ENCODE measurements at regions not wholly inside any gene's neighbourhood (a gene's known extent, or its start where the extent isn't known, plus 50 kb on each side); places are given as distances from the start of the nearest gene placed in this dataset.
"Not testable (repeated sequence)": the region's sequence is repeated elsewhere in the genome, so short reads cannot be mapped to it uniquely, and the experiment has no call there.

DNA sequence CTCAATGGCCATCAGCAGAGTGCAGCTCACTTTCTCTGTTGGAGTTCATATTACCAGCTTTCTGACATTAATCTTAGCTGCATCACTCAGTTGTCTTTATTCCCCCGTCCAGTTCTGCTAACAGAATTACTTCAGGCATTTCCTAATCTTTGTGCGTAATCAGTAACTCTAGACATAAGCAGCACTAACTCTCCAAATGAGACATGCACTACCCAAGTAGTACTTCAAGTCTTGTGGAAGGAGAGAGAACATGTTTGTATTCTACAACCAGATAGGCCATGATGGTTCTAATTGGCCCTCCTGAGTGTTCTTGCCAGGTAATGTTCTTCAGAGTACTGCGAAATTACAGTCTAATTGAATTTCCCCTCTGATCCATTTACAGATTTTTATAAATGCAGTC lies 448.5 kb upstream of the RPS6KA3 start:
- DNase-seq (ENCODE audit: low read depth in 2 of 2): no peak

DNA sequence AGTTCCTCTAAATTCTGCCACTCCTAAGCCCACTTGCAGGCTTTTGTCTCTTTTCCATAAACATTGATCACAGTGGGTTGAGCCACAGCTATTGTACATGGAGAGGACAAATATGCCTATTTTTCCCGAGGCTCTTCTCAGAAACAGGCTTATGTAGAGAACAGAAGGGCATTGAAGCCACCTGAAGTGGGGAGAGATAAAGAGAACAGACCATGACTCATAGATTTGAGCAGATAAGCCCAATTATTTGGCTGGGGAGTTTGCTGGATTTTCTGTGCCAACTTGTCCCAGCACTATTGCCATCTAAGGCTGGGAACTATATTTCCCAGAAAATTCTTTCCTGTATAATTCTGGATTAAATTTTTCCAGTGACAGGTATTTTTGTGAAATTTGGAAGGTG lies 446.1 kb upstream of the RPS6KA3 start:
- DNase-seq (ENCODE audit: low read depth in 2 of 2): no peak

DNA sequence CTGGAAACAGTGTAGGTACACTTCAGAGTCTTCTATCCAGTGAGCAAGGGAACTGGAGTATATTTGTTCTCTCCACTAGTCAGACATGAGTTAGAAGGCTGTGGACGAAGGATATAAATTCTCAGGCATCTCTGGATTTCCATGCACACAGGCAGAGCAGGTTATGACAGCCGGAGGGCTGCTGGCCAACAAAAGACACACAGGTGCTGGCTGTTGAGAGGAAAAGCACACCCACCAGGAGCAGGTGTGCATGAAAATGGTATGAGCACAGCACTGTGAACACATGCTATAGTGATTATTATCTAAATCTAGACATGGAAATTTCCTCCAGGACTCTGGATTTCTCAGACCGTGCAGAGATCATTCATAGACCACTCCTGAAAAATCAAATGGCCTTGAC lies 444.7 kb upstream of the RPS6KA3 start:
- no peak for DNase-seq (ENCODE audit: low read depth in 2 of 2)

DNA sequence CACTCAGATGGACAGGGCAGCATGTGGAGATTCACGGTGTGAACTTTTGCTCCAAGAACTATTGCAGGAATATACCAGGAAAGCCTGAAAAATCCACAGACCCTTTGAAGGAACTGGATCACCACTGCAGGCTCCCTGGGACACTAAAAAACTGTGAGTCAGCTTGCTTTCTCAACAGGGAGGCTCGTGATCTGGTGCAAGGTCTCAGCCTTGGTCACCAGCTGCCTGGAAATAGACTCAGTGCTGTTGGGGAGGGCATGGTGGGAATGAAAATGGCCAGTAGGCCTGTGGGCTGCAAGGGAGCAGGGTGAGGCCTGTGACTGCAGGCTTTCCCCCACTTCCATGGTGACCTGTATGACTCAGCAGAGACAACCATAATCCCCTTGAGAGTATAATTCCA lies 426.4 kb upstream of the RPS6KA3 start:
- no peak for DNase-seq (ENCODE audit: low read depth in 2 of 2)

DNA sequence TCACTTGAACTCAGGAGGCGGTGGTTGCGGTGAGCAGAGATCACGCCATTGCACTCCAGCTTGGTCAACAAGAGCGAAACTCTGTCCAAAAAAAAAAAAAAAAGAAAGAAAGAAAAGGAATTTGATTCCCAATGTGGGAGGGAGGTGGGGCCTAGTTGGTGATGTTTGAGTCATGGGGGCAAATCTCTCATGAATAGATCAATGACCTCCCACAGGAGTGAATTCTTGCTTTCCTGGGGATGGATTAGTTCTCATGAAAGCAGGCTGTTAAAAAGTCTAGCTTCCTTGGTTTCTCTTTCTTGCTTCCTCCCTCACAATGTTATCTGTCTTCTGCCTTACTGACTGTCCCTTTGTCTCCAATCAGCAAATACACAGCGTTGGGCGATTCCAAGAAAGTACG lies 419.5 kb upstream of the RPS6KA3 start:
- DNase-seq (ENCODE audit: low read depth in 2 of 2): no peak

DNA sequence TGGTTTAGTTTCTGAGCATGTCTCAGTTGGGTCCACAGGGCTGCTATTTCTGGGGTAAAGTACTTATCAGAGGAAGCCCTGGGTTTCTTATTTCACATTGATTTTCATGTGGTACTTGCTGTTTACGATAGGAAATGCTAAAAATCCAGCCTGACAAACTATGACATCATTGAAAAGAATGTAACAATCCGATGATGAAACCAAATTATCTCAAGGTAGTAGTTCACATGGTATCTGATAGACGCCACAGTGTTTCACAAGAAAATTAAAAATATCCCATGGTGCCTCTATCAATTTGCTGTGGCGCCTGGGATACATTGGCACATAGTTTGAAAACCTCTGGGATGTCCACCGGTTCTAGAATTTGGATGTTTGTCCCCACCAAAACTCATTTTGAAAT lies 418.9 kb upstream of the RPS6KA3 start:
- DNase-seq (ENCODE audit: low read depth in 2 of 2): no peak

DNA sequence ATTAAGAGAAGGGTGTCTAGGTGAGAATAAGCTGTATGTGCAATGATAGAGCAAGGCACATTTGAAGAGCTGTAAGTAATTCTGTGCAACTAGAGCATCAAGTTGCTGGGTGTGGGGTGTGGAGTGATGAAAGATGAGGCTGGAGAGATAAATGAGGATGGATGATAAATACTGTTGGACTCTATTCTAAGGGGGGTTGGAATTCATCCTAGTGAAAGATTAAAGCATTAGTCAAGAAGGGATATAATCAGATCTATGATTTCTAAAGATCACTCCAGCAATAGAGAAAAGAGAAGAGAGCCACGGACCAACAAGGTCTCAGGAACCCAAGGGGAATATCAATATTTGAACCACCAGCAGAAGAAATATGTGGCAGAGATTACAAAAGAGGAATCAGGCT lies 415.0 kb upstream of the RPS6KA3 start:
- DNase-seq (ENCODE audit: low read depth in 2 of 2): no peak

DNA sequence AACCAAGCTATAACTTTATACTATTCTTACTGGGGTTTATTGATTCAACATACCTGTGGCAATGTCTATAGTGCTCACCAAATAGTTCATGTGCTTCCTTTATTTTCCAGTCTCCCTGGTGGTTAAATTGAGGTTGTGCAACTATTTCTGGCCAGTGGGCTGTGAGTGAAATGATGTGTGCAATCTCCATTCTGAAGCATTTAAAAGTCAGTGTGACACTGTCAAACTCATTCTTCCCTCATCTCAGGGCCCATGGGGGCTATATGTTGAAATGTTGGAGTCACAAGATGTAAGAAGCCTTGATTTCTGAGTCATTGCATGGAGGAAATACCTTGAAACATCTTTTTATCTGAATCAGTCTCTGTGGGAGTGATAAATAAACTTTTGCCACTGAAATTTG lies 414.3 kb upstream of the RPS6KA3 start:
- no peak for DNase-seq (ENCODE audit: low read depth in 2 of 2)

DNA sequence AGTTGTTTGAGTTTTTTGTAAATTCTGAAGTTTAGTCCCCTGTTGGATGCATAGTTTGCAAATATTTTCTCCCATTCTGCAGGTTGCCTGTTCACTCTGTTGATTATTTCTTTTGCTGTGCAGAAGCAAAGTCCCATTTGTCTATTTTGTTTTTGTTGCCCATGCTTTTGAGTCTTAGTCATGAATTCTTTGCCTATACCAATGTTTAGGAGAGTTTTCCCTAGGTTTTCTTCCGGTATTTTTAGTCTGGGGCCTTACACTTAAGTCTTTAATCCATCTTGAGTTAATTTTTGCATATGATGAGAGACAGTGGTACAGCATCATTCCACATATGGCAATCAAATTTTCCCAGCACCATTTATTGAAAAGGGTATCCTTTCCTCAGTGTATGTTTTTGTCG lies 405.8 kb upstream of the RPS6KA3 start:
- DNase-seq (ENCODE audit: low read depth in 2 of 2): no peak

DNA sequence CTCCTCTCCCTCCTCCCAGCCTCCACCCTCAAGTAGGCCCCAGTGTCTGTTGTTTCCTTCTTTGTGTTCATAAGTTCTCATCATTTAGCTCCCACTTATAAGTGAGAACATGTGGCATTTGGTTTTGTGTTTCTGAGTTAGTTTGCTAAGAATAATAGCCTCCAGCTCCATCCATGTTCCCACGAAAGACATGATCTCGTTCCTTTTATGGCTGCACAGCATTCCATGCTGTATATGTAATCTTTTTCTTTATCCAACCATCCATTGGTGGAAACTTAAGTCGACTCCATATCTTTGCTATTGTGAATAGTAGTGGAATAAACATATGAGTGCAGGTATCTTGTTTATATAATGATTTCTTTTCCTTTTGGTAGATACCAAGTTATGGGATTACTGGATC lies 405.0 kb upstream of the RPS6KA3 start:
- not testable (repeated sequence) for DNase-seq (ENCODE audit: low read depth in 2 of 2)

DNA sequence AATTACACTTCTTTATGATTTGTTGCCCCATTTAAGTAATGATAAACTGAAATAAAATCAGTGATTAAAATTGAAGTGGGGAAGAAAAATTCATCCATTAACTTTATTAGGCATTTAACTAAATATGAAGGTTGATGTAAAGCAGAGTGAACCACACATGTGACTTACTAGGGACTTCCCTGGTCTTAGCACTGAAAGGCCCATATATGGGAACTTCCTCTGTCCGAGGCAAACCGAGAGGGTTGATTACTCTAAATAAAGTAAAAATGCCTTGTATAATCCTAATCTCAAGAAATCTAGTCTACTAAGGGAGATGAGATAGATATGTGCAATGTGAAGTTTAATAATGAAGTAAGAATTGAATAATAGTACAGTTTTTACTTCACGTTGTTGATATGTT lies 403.9 kb upstream of the RPS6KA3 start:
- no peak for DNase-seq (ENCODE audit: low read depth in 2 of 2)

DNA sequence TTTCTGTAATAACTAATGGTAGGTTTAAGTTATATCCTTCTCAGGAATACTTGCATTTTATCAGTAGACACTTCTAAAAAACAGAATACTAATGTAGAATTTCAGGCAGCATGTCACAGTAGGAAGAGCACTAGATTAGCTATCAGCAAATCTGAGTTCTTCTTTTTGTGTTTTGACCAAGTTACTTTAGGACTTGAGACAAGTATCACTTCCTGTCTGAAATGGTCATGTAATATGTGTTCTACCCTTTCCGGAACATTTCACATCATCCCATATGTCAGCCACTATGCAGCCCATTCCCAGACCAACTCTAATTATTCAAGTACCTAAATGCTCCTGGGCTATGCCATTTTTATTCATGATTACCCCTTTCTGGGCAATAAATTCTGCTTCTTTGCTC lies 401.8 kb upstream of the RPS6KA3 start:
- DNase-seq (ENCODE audit: low read depth in 2 of 2): no peak

DNA sequence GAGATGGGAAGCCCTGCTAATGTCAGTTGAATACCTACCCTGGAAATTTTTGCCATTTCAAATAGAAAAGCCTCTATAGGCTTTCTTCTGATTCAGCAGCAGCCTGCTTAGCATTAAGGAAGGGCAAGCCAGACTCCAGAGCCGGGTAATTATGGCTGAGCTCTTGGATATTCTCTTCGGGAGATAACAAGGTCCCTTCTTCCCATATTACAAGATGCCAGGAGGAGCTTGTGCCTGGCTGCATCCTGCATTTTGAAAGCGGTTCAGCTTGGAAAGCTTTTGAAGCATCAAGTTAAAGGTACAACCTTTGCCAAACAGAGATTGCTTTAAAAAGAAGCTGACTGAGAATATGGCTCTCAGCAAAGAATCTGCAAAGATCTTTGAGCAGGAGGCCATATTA lies 399.6 kb upstream of the RPS6KA3 start:
- no peak for DNase-seq (ENCODE audit: low read depth in 2 of 2)

DNA sequence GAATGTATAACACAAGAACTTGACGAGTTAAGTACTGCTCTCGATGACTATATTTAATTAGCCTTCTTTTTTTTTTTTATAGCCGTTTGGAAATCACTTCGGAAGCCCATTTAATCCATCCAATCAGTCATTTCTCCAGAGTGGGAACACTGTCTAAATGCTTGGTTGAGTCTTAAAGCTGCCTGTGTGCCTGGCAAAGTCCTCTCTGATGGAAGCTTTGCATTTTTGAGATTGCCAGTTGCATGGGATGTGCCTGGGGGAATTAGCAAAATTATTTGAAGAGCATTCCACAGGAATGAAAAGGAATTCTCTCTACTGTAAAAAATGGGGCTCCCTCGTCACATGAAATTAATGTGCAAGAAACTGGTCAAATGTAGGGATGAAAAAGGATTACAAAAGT lies 398.8 kb upstream of the RPS6KA3 start:
- no peak for DNase-seq (ENCODE audit: low read depth in 2 of 2)

DNA sequence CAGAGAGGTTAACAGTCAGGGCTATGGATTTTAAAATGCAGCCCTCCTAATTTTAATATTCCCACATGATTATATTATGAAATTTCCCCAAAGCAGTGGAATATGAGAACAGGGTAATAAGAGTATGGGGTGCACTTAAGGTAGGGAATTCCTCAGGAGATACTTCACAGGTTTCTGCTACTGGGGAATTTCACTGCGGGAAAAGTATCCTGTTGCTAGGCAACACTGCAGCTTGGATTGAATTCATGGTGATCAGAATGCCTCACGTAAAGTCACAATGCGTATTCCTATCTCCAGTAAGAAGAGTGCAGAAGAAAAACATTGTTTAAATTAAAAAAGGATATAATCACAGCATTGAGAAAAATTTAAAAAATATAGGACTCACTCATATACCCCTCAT lies 398.1 kb upstream of the RPS6KA3 start:
- DNase-seq (ENCODE audit: low read depth in 2 of 2): no peak

DNA sequence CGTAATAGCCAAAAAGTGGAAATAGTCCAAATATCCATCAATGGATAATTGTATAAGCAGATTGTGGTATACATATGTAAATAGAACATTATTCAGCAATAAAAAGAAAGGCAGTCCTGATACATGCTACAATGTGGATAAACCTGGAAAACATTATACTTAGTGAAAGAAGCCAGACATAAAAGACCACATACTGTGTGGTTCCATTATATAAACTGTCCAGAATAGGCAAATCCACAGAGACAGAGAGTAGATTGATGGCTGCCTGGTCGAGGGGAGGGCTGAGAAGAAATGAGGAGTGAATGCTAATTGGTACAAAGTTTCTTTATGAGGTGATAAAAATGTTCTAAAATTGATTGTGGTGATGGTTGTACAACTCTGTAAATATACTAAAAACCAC lies 397.4 kb upstream of the RPS6KA3 start:
- DNase-seq (ENCODE audit: low read depth in 2 of 2): no peak

DNA sequence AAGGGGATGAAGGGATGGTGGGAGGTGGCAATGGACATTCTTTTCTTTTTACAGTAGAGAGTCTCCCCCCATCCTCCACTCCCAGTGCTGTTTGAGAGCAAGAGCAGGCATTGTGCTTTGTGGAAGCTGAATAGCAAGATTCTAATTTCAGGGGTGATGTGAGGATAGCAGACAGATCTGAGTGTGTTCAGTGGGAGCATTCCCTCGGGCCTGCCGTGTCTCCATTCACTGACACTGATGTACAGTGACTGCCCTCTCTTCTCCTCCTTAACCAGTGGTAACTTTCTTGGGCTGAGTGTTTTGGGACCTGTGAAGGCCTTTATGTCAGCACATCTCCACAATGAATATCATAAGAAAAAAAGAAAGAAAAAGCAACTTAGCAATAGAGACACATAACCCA lies 396.6 kb upstream of the RPS6KA3 start:
- DNase-seq (ENCODE audit: low read depth in 2 of 2): no peak

DNA sequence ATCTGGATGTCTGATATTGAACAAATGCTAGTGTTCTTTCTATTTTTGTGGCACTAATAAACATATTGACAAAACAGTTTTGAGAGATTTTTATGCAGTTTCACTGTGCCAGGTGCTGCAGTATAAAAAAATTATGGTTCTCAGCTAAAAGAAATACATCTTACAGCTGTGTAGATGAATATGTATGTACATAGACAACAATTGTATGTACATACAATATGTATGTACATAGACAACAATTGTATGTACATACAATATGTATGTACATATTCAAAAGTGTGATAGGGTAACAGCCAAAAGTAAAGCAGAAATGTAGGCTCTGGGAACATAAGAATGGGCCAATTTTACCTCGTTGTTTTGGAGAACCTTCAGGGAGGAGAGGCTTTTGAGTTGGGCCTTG lies 390.0 kb upstream of the RPS6KA3 start:
- no peak for DNase-seq (ENCODE audit: low read depth in 2 of 2)

DNA sequence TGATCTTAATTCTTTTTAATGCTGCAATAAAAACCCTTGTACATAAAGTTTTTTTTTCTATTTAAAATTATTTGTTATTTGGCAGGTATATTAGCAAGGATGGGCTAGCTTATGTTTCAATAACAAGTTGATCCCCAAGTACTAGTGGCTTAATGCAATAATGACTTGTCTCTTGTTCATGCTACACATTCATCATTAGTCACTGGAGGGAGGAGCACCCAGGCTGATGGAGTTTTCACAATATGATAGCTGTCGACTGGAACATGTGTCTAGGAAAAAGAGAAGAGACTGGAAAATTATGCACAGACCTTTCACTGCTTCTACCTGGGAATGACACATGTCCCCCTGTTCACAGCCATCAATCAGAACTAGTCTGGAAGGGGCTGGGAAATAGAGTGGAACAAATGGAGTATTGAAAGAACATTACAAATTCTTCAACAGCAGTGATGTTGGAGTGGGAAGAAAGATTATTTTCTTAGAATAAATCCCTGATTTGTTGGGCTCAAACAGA lies 387.9 kb upstream of the RPS6KA3 start:
- no peak for DNase-seq (ENCODE audit: low read depth in 2 of 2)

DNA sequence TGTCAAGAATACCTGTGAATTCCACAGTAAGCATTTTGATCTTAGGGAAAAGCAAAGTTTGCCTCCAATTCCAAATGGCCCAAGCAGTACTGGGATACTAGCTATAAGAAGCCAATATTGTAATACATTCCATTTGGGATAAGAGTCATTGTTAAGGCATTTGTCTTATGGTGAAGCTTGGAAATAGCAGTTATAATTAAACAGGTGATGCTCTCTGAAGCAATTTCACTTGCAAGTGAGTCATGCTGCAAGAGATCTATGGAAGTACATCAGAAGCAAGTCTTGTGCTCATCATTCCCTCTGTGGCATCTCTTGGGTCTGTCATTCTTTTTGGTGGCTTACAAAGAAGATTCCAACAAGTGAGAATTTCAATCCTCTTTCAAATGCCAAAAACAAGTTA lies 386.4 kb upstream of the RPS6KA3 start:
- DNase-seq (ENCODE audit: low read depth in 2 of 2): no peak

DNA sequence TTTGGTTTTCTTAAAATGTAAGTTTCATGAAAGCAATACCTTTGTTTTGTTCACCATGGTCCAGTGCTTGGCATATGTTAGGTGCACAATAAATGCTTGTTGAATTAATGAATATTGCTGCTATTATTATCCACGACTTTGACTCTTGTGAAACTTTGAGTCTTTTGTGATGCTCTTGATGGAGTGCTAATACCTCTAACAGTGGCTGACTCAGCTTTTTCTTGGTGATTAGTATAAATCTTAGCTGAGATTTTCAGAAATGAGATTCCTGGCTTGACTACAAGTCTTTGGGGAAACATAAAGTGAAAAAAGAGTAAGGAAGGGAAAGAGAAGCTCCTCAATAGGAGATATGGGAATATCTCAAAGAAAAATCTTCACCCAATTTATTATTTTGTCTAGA lies 375.2 kb upstream of the RPS6KA3 start:
- no peak for DNase-seq (ENCODE audit: low read depth in 2 of 2)

DNA sequence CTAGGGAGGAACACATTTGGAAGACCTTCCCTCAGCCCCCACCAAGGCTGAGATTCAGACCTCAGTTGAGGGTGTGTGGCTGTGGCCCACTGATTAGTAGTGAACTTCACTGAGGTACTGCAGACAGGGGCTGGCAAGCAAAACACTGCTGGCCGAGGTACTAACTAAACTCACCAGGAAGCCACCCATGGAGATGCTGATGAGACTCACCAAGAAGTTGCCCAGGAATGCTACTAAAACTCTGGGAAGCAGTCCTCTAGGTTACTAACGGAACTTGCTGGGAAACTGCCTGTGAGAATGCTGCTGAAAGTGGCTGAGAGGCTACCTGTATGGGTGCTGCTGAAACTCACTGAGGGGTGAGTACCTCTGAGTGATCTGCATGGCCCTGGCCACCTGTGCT lies 372.4 kb upstream of the RPS6KA3 start:
- no peak for DNase-seq (ENCODE audit: low read depth in 2 of 2)

DNA sequence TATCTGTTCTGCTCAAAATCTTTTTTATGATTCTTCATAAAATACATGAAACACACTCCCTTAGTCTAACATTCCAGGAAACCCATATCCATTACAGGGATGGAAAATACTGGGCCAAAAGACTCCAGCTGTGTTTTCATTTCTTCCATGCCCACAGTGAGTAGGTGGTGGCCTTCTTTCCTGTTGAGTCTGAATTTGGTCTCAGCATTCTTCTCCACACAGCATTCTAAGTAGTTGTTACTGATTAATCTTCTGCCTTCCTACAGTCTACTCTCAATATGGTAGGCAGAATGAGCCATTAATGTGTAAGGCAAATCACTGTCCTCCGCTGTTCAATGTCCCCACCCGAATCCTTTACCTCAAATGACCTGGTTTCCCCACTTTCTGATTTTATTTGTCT lies 370.6 kb upstream of the RPS6KA3 start:
- no peak for DNase-seq (ENCODE audit: low read depth in 2 of 2)

DNA sequence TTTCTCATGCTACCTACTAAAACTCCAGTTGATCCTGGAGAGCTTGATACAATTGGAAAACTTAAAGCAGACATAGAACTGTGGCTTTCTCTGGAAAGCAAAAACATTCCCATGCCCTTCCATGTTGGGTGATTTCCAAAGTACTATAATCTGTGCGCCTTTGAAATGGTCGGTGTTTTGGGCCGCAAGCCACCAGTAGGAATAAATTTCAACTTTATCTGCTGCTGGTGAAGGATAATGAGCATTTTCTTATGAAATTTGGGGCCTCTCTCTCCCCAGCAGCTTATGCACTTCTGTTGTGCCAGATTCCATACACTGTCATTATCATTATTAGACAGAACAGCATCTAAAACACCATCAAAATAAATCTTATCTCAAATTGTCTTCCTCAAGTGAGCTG lies 366.7 kb upstream of the RPS6KA3 start:
- no peak for DNase-seq (ENCODE audit: low read depth in 2 of 2)

DNA sequence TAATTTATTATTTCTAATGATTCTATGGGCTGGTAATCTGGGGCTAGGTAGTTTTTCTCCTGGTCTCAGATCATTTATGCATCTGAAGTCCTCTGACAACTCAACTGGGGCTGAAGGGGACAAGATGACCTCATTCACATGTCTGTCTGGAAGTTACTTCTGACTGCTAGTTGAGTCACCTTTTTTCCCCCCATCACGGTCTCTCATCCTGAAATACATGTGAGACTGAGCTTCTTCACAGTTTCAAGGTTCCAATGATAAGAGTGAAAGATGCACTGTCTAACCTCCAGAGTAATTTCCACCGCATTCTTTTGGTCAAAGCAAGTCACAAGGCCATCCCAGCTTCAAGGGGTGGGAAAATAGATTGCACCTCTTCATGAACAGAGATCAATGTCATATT lies 356.7 kb upstream of the RPS6KA3 start:
- DNase-seq (ENCODE audit: low read depth in 2 of 2): no peak

Data from stimulated activated CD8-positive, alpha-beta memory T cell treated with anti-CD3 and anti-CD28 coated beads, Interleukin-2, amount 100 ng/mL, for 1 hour (primary cell).